HG03108 (cell line): ENCODE measurements at regions not wholly inside any gene's neighbourhood (a gene's known extent, or its start where the extent isn't known, plus 50 kb on each side); places are given as distances from the start of the nearest gene placed in this dataset.

Source experiments
- ATAC-seq: cut with Tn5 transposase; IDR thresholded peaks from one replicate; pipeline ENCODE4 v1.9.1; 2021; ENCODE audit warnings: moderate library complexity; ENCODE audit not compliant: unreplicated experiment

GRCh38 chr5:2505217-2505616 lies 246.3 kb downstream of the IRX2 start:
- no peak for ATAC-seq

GRCh38 chr5:2502970-2503594 lies 248.4 kb downstream of the IRX2 start:
- ATAC-seq: no peak

GRCh38 chr5:2499917-2500316 lies 251.6 kb downstream of the IRX2 start:
- ATAC-seq: no peak

GRCh38 chr5:2496891-2497290 lies 254.6 kb downstream of the IRX2 start:
- no peak for ATAC-seq

GRCh38 chr5:2496126-2496525 lies 255.4 kb downstream of the IRX2 start:
- ATAC-seq: no peak

GRCh38 chr5:2493356-2493755 lies 258.1 kb downstream of the IRX2 start:
- ATAC-seq: no peak

GRCh38 chr5:2492476-2492875 lies 259.0 kb downstream of the IRX2 start:
- no peak for ATAC-seq

- no peak for ATAC-seq
Measured at GRCh38 chr5:2491846-2492245, 259.6 kb downstream of the IRX2 start.

GRCh38 chr5:2489306-2489705 lies 262.2 kb downstream of the IRX2 start:
- ATAC-seq: no peak

- ATAC-seq: no peak
Measured at GRCh38 chr5:2488593-2488992, 262.9 kb downstream of the IRX2 start.

- ATAC-seq: no peak
Measured at GRCh38 chr5:2487152-2487763, 264.2 kb downstream of the IRX2 start.

GRCh38 chr5:2486373-2486772 lies 265.1 kb downstream of the IRX2 start:
- no peak for ATAC-seq

GRCh38 chr5:2482778-2483177 lies 268.7 kb downstream of the IRX2 start:
- ATAC-seq: no peak

- ATAC-seq: no peak
Measured at GRCh38 chr5:2480871-2481270, 270.6 kb downstream of the IRX2 start.

- no peak for ATAC-seq
Measured at GRCh38 chr5:2475902-2476301, 275.6 kb downstream of the IRX2 start.

GRCh38 chr5:2472670-2473069 lies 278.8 kb downstream of the IRX2 start:
- no peak for ATAC-seq

GRCh38 chr5:2471152-2471879 lies 280.2 kb downstream of the IRX2 start:
- no peak for ATAC-seq

- ATAC-seq: no peak
Measured at GRCh38 chr5:2466966-2467365, 284.5 kb downstream of the IRX2 start.

GRCh38 chr5:2465383-2465782 lies 286.1 kb downstream of the IRX2 start:
- no peak for ATAC-seq

GRCh38 chr5:2464141-2464540 lies 287.3 kb downstream of the IRX2 start:
- ATAC-seq: no peak

GRCh38 chr5:2461701-2462691 lies 289.5 kb downstream of the IRX2 start:
- no peak for ATAC-seq
